ENCODE measurements at regions not wholly inside any gene's neighbourhood (a gene's known extent, or its start where the extent isn't known, plus 50 kb on each side); places are given as distances from the start of the nearest gene placed in this dataset.
"Not testable (repeated sequence)": the region's sequence is repeated elsewhere in the genome, so short reads cannot be mapped to it uniquely, and the experiment has no call there.

- TF ChIP-seq CTCF (conservative IDR thresholded peaks at IDR 0.05; ENCODE audit: low read length); EZH2phosphoT487 (IDR thresholded peaks at IDR 0.05; ENCODE audit: borderline replicate concordance, low read depth, low read length): not testable (repeated sequence)
Observed at GRCh38 chr1:146600720-146601307, 337.3 kb upstream of the NBPF12 start.
